WTC11 (cell line): ENCODE measurements at regions not wholly inside any gene's neighbourhood (a gene's known extent, or its start where the extent isn't known, plus 50 kb on each side); places are given as distances from the start of the nearest gene placed in this dataset.

ENCODE experiments used
- AFF4 ChIP-seq: sonication (generic); formaldehyde crosslinking; IDR thresholded peaks from 2 replicates; pipeline ENCODE4 v1.8.1; 2023; ENCODE audit warnings: mild to moderate bottlenecking, missing genetic modification reagents, borderline replicate concordance
- CREM ChIP-seq: sonication (generic); formaldehyde crosslinking; IDR thresholded peaks from 2 replicates; pipeline ENCODE4 v1.8.1; 2022; ENCODE audit warnings: mild to moderate bottlenecking, missing genetic modification reagents, moderate library complexity
- CTCF ChIP-seq: fragments of 200-600 bp; IDR thresholded peaks from 2 replicates; pipeline ENCODE4 v1.8.0; 2022; ENCODE audit warnings: antibody characterized with exemption
- FOXP1 ChIP-seq: sonication (generic); formaldehyde crosslinking; IDR thresholded peaks from 2 replicates; pipeline ENCODE4 v1.8.0; 2022; ENCODE audit warnings: missing genetic modification reagents, mild to moderate bottlenecking, moderate library complexity, borderline replicate concordance
- MAX ChIP-seq: sonication (generic); formaldehyde crosslinking; IDR thresholded peaks from 2 replicates; pipeline ENCODE4 v1.8.0; 2022; ENCODE audit warnings: mild to moderate bottlenecking, missing genetic modification reagents
- NR3C1 ChIP-seq: sonication (generic); formaldehyde crosslinking; conservative IDR thresholded peaks from 2 replicates; pipeline ENCODE4 v1.8.1; 2023; ENCODE audit warnings: low read depth, mild to moderate bottlenecking, missing genetic modification reagents
- TEAD4 ChIP-seq: sonication (generic); formaldehyde crosslinking; IDR thresholded peaks from 2 replicates; pipeline ENCODE4 v1.8.0; 2022; ENCODE audit warnings: mild to moderate bottlenecking, missing genetic modification reagents

- TF ChIP-seq NR3C1 (CRISPR knock-in tag) (no peak), CTCF (no peak), CREM (no peak), AFF4 (CRISPR knock-in tag) (no peak), MAX (CRISPR knock-in tag) (no peak), FOXP1 (CRISPR knock-in tag) (no peak), TEAD4 (CRISPR knock-in tag) (no peak)
Observed at GRCh38 chr12:30003321-30003720, 219.6 kb upstream of the TMTC1 start.
